HG03060 (cell line): ENCODE measurements at regions not wholly inside any gene's neighbourhood (a gene's known extent, or its start where the extent isn't known, plus 50 kb on each side); places are given as distances from the start of the nearest gene placed in this dataset.

Source experiments
- ATAC-seq: cut with Tn5 transposase; IDR thresholded peaks from one replicate; pipeline ENCODE4 v1.9.1; 2021; ENCODE audit warnings: low read depth, moderate number of reproducible peaks; ENCODE audit not compliant: unreplicated experiment

DNA sequence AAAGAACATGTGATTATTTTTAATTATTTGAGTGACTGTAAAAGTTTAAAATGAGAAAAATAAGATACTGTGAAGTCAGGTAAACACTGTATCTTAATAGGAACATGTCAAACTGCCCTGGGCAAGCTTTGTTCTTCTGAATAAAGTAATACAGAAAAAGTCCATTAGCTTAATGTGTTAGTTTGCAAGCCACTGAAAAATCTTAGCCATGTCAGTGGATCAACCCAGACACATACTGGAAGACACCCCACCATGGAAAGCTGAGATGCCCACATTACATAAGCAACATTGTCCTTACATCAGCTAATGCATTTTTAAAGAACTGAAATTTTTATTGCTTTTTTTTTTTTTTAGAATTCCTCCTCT, 155.2 kb downstream of the BBOX1 start:
- ATAC-seq: no peak

DNA sequence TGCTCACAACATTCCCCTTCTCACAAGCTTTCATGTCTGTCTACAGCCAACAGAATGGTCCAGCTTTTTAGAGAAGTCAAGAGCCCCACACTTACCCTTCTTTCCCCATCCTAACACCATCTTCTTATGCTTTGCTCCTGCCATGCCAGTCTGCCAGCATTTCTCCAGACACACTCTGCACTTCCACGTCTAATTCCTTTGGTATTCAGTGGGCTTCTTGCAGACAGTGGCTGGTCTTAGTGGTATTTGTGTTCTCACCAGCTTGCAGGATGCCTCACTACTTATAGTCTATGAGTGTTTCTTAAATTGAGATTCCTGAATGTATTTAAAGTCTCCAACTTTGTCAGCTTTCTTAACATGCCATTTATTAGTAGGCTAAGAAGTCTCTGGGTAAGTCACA, 154.4 kb downstream of the BBOX1 start:
- no peak for ATAC-seq

DNA sequence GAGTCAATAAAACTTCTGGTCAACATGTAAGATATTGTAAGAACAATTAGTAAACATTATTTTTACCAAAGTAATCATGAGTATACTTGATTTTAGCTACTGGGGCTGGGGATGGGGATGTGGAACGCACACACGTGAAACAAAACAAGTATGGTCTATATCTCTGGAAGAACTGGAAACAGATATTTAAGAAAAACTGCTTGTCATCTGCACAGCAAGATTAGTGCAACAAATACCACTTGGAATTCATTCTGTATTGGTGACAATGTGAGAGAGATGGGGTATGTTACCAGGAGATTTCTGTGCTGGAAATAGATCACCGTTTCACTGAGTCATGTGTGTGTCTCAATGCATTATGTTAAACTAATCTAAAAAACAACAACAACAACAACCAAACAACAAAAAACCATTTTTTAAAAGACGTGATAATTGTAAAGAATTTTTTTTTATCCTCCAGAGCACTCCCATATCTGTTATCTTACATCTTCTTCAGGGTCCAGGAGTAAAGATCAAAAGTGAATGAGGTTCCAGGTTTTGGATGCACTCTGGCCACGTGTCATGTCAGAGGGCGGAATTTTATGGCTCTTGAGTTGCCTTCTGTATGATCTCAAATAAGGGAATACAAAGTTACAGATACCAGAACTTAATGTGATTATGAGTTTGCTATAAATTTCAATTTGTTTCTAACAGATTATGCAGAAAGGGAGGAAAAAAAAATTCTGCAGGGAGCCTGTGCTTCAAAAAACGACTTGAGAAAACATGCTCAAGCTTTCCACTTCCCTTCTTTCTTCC, 153.0 kb downstream of the BBOX1 start:
- ATAC-seq: no peak

DNA sequence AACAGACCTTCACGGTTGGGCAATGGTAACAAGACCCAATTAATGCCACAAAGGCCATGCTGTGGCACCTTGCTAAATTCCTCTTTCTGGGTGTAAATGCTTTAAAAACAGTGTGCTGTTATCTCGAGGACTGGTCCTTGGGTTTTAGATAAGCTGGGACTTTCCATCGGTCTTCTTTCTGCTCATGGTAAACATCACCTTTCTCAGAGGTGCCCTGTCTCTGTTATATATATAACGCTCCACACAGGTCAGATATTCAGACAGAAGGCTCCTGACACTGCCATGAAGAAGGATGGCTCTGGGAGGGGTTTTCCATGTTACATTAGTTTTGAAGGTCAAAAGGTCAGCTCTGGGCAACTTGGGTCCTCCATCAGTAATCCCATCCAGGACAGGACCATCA, 151.6 kb downstream of the BBOX1 start:
- no peak for ATAC-seq

DNA sequence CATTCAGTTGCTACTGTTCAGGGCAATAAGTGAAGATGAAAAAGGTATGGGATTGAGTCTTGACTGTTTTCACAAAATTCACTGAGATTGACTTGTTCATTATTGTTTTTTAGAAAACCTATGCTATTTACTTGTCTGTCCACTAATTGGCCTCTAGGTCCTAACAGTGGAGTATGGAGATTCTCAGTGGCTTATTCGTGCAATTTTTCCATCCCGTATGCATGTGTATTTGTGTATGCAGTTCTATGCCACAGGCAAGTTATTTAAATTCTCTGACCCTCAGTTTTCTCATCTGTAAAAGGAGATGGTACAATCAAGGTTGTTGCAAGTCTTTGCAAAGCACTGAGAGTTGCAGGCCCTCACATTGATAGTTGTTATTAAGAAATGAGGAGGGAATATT, 151.0 kb downstream of the BBOX1 start:
- ATAC-seq: no peak

DNA sequence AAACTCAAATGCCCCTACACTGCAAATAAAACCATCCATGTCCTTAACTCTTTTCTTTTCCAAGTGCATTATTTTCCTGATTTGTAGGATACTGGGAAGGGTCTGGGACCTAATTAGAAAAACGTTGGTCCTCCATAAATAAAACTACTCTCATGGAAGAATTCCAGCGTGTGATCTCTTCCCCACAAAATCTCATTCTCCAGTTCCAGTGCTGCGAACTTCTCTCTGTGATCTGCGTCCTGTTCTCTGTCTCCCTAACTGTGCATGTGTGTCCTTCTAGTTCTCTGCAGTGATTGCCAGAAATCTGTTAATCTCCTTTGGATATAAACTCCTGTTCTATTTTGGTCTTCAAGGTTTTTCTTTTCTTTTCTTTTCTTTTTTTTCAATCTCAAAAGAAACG, 148.1 kb downstream of the BBOX1 start:
- no peak for ATAC-seq

DNA sequence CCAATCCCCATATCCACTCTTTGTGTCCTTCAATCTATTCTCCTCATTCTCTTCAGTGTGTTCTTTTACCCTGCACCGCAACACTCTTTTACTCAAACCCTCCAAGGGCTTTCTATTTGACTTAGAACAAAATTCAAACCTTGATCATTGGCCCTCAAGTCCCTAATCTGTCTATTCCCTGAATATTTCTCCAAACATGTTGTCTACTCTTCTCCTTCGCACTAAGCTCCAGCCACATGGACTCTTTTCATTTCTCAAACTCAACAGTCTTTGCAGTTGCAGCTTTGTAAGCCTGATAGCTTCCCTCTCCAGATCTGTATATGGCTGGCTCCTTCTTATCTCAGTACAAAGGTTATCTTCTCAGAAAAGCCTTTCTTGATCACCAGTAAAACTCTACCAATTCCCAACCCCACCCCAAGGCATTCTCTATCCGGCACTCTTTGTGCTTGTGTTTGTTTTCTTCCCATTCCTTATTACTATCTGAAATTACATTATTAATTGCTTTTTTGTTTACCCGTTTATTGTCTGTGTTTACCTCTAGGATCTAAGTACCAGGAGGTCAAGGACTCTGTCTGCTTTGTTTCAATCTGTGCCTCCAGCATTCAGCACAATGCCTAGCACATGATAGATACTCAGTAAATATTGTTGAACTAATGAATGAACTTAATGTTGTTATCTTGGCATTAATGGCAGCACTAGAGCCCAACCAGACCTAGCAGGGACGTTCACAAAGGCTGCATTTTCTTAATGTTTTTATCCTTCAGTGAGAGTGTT, 147.4 kb downstream of the BBOX1 start:
- no peak for ATAC-seq

DNA sequence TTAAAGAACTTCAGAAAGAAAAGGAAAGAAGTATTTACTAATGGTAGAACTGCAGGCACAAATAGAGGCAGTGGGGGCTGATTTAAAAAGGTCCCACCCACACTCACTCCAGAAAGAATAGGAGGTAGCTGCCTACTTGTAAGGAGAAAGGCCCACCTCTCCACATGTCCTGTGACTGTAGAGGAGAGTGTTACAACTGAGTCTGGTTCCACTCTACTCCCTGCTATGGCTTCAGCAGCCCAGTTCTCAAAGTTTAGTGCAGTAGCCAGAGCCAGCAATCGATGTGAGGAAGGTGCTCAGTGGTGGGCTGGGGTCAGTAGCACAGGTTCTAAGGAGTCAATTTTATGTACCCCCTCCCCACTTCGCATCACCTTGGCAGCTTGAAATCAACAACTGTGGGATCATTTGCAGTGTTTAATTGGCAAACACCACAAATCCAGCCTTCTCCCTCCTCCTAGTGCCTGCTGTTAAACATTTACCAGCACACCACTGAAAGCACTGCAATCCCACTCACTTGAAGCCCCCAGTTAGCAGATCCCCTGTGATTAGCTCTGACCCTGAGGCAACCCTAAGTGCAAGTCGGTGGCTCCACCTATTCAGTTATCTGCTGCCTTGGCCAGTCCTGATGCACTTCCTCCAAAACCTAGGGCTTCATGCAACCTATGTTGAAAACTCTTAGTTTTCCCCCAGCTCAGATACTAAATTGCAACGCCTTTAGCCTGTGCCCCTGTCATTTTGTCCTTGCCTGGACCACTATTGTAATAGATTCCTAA, 146.6 kb downstream of the BBOX1 start:
- ATAC-seq: no peak

DNA sequence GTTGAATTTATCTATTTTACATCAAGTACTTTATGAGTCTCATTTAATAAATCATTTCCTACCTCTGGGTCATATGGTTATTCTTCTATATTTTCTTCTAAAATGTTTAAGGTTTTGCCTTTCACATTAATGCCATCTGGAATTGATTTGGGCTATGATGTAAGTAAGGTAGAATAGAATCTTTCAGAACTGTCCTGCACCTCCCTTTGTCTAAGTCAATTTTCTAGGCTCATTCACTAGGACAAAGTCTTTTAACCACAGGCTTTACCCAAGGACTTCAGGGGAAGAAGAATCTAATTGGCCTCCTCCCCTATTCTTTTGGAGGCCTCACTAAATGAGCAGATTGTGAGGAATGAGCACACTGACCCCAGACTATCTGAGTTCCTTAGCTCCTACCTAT, 146.0 kb downstream of the BBOX1 start:
- no peak for ATAC-seq

DNA sequence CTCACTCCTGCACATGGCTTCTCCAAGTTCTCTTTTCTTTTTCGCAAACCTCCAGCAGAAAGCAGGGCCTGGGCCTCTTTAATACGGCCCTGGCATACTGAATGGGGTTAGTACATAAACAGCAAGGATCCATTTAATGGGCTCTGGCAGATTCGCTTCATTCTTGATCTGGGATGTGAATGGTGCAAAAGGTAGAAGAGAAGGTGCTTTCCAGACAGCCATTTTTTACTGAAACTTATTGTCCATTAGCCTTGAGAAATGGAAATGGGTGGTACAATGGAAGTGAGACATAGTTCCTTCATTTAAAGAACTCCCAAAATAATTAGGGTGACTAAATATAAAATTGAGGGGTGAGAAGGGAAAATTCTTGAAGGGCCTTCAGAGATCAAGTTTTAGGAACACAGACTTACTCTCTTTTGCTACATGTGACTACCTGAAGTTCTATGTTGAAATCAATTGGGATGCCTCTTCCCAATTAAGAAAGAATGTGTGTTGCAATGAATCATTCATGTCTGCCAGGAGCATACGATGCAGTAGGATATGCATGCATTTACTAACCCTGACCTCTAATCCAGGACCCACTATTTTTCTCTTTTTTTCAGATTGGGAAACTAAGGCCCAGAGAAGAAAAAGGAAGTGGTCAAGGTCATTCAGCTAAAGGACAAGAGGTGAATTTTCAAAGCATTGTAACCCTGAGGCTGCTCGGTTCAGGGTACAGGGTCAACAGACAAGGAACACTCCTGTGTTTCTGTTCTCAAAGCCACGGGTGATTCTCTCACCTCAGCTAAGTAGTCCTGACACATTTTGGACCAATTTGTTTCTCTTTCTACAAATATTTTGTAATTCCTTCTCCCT, 144.1 kb downstream of the BBOX1 start:
- no peak for ATAC-seq

DNA sequence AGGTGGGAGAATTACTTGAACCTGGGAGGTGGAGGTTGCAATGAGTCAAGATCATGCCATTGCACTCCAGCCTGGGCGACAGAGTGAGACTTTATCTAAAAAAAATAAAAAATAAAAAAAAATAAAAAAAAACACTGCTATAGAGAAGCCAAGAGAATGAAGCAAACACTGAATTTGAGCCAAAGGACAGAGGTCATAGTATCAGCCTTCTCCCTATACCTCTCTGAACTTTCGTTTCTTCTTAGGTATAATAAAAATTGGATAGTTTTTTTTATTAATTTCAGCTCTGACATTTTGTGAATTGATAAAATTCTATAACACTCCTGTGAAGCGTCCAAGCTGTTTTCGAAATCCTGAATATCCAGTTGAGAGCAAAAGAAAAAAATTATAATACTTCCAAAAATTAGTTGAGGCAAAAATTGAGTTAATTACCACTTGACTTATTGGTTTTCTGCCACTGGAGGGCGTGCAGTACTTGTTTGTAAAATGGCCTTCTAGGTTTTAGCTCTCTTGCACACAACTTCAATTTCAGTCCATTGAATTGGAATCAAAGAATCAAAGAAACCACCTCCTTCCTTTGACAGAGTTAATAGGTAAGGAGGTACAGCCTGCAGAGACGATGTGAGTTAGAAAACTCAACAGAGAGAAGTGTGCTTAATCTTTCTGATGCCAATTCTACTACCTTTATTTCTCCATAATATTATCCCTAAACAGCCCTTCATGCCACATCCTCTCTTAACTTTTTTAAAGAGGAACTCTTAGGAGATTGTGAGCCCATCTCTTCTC, 143.2 kb downstream of the BBOX1 start:
- no peak for ATAC-seq

DNA sequence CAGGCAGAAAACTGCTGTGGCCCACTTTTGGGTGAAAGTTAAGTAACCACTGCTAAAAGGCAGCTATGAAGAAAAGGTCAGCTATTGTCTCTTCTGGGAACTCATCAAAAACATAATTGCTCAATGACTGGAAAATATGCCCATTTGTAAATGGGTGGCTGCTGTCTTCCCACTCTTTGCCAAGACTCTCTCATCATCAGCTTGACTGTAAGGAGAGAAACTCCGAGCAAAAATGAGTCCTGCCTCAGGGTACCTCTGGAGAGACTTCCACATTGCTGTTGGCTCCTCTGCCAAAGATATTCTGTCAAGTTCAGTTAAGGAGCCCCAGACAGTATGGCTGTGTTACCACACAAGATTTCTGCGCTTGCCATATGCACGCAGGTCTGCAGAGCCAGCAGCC, 138.7 kb downstream of the BBOX1 start:
- no peak for ATAC-seq

DNA sequence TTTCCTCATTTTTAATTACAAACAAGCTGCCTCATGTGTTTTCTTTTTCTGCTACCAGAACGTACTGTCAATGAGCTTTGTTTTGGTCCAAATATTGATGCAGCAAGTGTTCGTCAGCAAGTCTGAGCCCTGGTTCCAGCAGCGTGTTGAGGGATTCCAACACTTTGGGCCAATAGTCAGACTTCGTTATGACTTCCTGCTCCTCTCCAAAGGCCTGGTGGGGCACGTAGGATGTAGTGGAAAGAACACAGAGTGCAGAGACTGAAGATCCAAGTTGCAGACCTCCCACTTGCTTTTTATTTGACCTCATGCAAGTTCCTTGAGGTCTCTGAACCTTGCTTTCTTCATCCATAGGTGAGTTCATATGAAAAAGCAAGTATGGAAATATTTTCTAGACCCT, 138.2 kb downstream of the BBOX1 start:
- ATAC-seq: no peak
